OCI-LY1 (cell line): ENCODE measurements at regions not wholly inside any gene's neighbourhood (a gene's known extent, or its start where the extent isn't known, plus 50 kb on each side); places are given as distances from the start of the nearest gene placed in this dataset.

Source experiments
- H2AFZ ChIP-seq: fragments of 200-600 bp; sonication (generic), shearing (Covaris generic); 2 replicates; pipeline ENCODE4 v1.6.0; 2014; ENCODE audit warnings: antibody characterized with exemption, mild to moderate bottlenecking, low read length
- H3F3A ChIP-seq: fragments of 200-600 bp; sonication (generic), shearing (Covaris generic); 2 replicates; pipeline ENCODE4 v1.6.0; 2014; ENCODE audit warnings: mild to moderate bottlenecking, antibody characterized with exemption, low read length, moderate library complexity; ENCODE audit not compliant: insufficient read depth
- H3K27ac ChIP-seq: fragments of 200-600 bp; sonication (generic); 2 replicates; pipeline ENCODE4 v1.5.1; 2014; ENCODE audit warnings: low read length, mixed run types, mild to moderate bottlenecking, low read depth; ENCODE audit not compliant: poor library complexity, severe bottlenecking
- H3K27me3 ChIP-seq: fragments of 200-600 bp; sonication (generic); 2 replicates; pipeline ENCODE4 v1.6.0; 2014; ENCODE audit warnings: antibody characterized with exemption, mild to moderate bottlenecking, low read length, moderate library complexity; ENCODE audit not compliant: insufficient read depth
- H3K36me3 ChIP-seq: fragments of 200-600 bp; sonication (generic); 2 replicates; pipeline ENCODE4 v1.6.1; 2014; ENCODE audit warnings: mild to moderate bottlenecking, antibody characterized with exemption, low read length, moderate library complexity, mixed read lengths; ENCODE audit not compliant: insufficient read depth
- H3K4me1 ChIP-seq: fragments of 200-600 bp; sonication (generic); 2 replicates; pipeline ENCODE4 v1.5.1; 2014; ENCODE audit warnings: mild to moderate bottlenecking, low read length, moderate library complexity; ENCODE audit not compliant: insufficient read depth, severe bottlenecking
- H3K4me2 ChIP-seq: fragments of 200-600 bp; sonication (generic), shearing (Covaris generic); 2 replicates; pipeline ENCODE4 v1.6.1; 2014; ENCODE audit warnings: low read length
- H3K4me3 ChIP-seq: fragments of 200-600 bp; sonication (generic); 2 replicates; pipeline ENCODE4 v1.5.1; 2014; ENCODE audit warnings: low read length, low read depth, mild to moderate bottlenecking, mixed read lengths; ENCODE audit not compliant: poor library complexity, severe bottlenecking
- H3K79me2 ChIP-seq: fragments of 200-600 bp; shearing (Covaris generic); 2 replicates; pipeline ENCODE4 v1.6.1; 2016; ENCODE audit warnings: mixed run types, low read length, mixed read lengths; ENCODE audit not compliant: insufficient read depth
- H3K9ac ChIP-seq: fragments of 200-600 bp; sonication (generic), shearing (Covaris generic); 2 replicates; pipeline ENCODE4 v1.6.1; 2014; ENCODE audit warnings: mild to moderate bottlenecking, low read length, mixed read lengths
- H3K9me2 ChIP-seq: fragments of 200-600 bp; sonication (generic), shearing (Covaris generic); 2 replicates; pipeline ENCODE4 v1.6.1; 2014; ENCODE audit warnings: low read depth, mild to moderate bottlenecking, low read length, mixed read lengths
- H3K9me3 ChIP-seq: fragments of 200-600 bp; shearing (Covaris generic); 2 replicates; pipeline ENCODE4 v1.6.1; 2014; ENCODE audit warnings: low read length, mixed read lengths
- H4K20me1 ChIP-seq: fragments of 200-600 bp; sonication (generic), shearing (Covaris generic); 2 replicates; pipeline ENCODE4 v1.6.0; 2016; ENCODE audit warnings: mild to moderate bottlenecking, low read length; ENCODE audit not compliant: insufficient read depth
- CTCF ChIP-seq: fragments of 200-600 bp; sonication (generic), shearing (Covaris generic); IDR thresholded peaks from 2 replicates; pipeline ENCODE4 v1.5.1; 2017; ENCODE audit warnings: mild to moderate bottlenecking, antibody characterized with exemption, low read length, moderate library complexity, mixed read lengths
- EZH2 ChIP-seq: fragments of 200-600 bp; sonication (generic), shearing (Covaris generic); IDR thresholded peaks from 2 replicates; pipeline ENCODE4 v1.8.0; 2017; ENCODE audit warnings: borderline replicate concordance, mixed run types, mild to moderate bottlenecking, antibody characterized with exemption, low read length, moderate library complexity, mixed read lengths

- H3K36me3 ChIP-seq, result no peaks in the 10 kb centered on the region
- no peaks in the 10 kb centered on the region for H3K9me2 ChIP-seq
- H2AFZ ChIP-seq, result no peak overlapping the region
- H3K4me1 ChIP-seq, result no peaks in the 10 kb centered on the region
- no peaks in the 10 kb centered on the region for H3K79me2 ChIP-seq
- H3K4me2 ChIP-seq, result no peak overlapping the region
- no peaks in the 10 kb centered on the region for H3K27me3 ChIP-seq
- no peak overlapping the region for H3K27ac ChIP-seq
- TF ChIP-seq EZH2, result no peak
- TF ChIP-seq CTCF, result no peak
- H3F3A ChIP-seq, result no peaks in the 10 kb centered on the region
- no peaks in the 10 kb centered on the region for H3K9me3 ChIP-seq
- H4K20me1 ChIP-seq, result no peaks in the 10 kb centered on the region
- no peak overlapping the region for H3K4me3 ChIP-seq
- no peak overlapping the region for H3K9ac ChIP-seq
Observed at GRCh38 chr5:12851761-12852160, 947.5 kb upstream of the CTNND2 start.

- H3K27me3 ChIP-seq, result no peaks in the 10 kb centered on the region
- no peak overlapping the region for H3K27ac ChIP-seq
- no peaks in the 10 kb centered on the region for H3K9me3 ChIP-seq
- H3K4me1 ChIP-seq, result no peaks in the 10 kb centered on the region
- H2AFZ ChIP-seq, result no peak overlapping the region
- TF ChIP-seq EZH2 (no peak), CTCF (no peak)
- H3K36me3 ChIP-seq, result no peaks in the 10 kb centered on the region
- H3K79me2 ChIP-seq, result no peaks in the 10 kb centered on the region
- no peaks in the 10 kb centered on the region for H4K20me1 ChIP-seq
- H3K4me2 ChIP-seq, result no peak overlapping the region
- H3K9me2 ChIP-seq, result no peaks in the 10 kb centered on the region
- no peak overlapping the region for H3K9ac ChIP-seq
- H3F3A ChIP-seq, result no peaks in the 10 kb centered on the region
- H3K4me3 ChIP-seq, result no peak overlapping the region
Observed at GRCh38 chr5:12848709-12849108, 944.5 kb upstream of the CTNND2 start.

GRCh38 chr5:12845549-12846159 lies 941.4 kb upstream of the CTNND2 start:
- Histone ChIP-seq H3K9me3 (no peaks in the 10 kb centered on the region), H3K4me2 (no peak overlapping the region), H3K27me3 (no peaks in the 10 kb centered on the region), H3K79me2 (no peaks in the 10 kb centered on the region), H3K27ac (no peak overlapping the region), H3F3A (no peaks in the 10 kb centered on the region), H4K20me1 (no peaks in the 10 kb centered on the region), H3K4me1 (no peaks in the 10 kb centered on the region), H2AFZ (no peak overlapping the region), H3K9ac (no peak overlapping the region), H3K9me2 (no peaks in the 10 kb centered on the region), H3K4me3 (no peak overlapping the region), H3K36me3 (no peaks in the 10 kb centered on the region)
- TF ChIP-seq CTCF, result no peak
- TF ChIP-seq EZH2, result no peak
